CD14-positive monocyte (primary cell): ENCODE measurements at regions not wholly inside any gene's neighbourhood (a gene's known extent, or its start where the extent isn't known, plus 50 kb on each side); places are given as distances from the start of the nearest gene placed in this dataset.
"Not testable (repeated sequence)": the region's sequence is repeated elsewhere in the genome, so short reads cannot be mapped to it uniquely, and the experiment has no call there.

ENCODE experiments used
- DNase-seq, 3 donors: peaks; one replicate each; pipeline ENCODE4 v3.0.0-alpha.2; 2011 to 2022
- H2AFZ ChIP-seq: 2 replicates; pipeline ENCODE4 v1.6.0; 2012; ENCODE audit warnings: mild to moderate bottlenecking, low read depth, low read length, inconsistent platforms; ENCODE audit not compliant: insufficient read depth, poor library complexity, severe bottlenecking
- H3K27ac ChIP-seq, 2 donors: 1 replicate in 1 of 2; 2 replicates in 1 of 2; pipeline ENCODE4 v1.5.1; 2012 to 2013; ENCODE audit warnings: low read length in 2 of 2, control low read depth in 1 of 2, inconsistent platforms in 1 of 2, low read depth in 1 of 2, mild to moderate bottlenecking in 1 of 2
- H3K27me3 ChIP-seq, 2 donors: one replicate each; pipeline versions ENCODE4 v1.6.0 to v1.6.1; 2011 to 2013; ENCODE audit warnings: low read length in 2 of 2; ENCODE audit not compliant: control insufficient read depth in 2 of 2, insufficient read depth in 2 of 2
- H3K36me3 ChIP-seq, 2 donors: replicated peaks in 1 of 2; 1 replicate in 1 of 2; 2 replicates in 1 of 2; pipeline versions ENCODE4 v1.5.1 to v1.6.1; 2012 to 2013; ENCODE audit warnings: low read length in 2 of 2, control low read depth in 1 of 2, inconsistent platforms in 1 of 2, mild to moderate bottlenecking in 1 of 2; ENCODE audit not compliant: insufficient read depth in 2 of 2, control insufficient read depth in 1 of 2
- H3K4me1 ChIP-seq, 2 donors: 1 replicate in 1 of 2; 2 replicates in 1 of 2; pipeline versions ENCODE4 v1.5.1 to v1.6.1; 2012 to 2013; ENCODE audit warnings: low read length in 2 of 2, control low read depth in 1 of 2, inconsistent platforms in 1 of 2, mild to moderate bottlenecking in 1 of 2, moderate library complexity in 1 of 2; ENCODE audit not compliant: insufficient read depth in 2 of 2, control insufficient read depth in 1 of 2
- H3K4me2 ChIP-seq: replicated peaks from 2 replicates; pipeline ENCODE3; 2012; ENCODE audit warnings: low read length, moderate library complexity, mild to moderate bottlenecking; ENCODE audit not compliant: poor library complexity, severe bottlenecking; ENCODE audit errors: extremely low read depth
- H3K4me3 ChIP-seq, 3 experiments: fragments of 200-600 bp in 1 of 3; sonication (generic) in 1 of 3; replicated peaks in 1 of 3; 1 replicate in 2 of 3; 2 replicates in 1 of 3; pipeline ENCODE4 v1.5.1; 2011 to 2013; ENCODE audit warnings: low read length in 3 of 3, mild to moderate bottlenecking in 3 of 3, control low read depth in 2 of 3, low read depth in 2 of 3, inconsistent platforms in 1 of 3, moderate library complexity in 1 of 3
- H3K79me2 ChIP-seq: 2 replicates; pipeline ENCODE4 v1.6.0; 2012; ENCODE audit warnings: mild to moderate bottlenecking, control low read depth, inconsistent platforms, low read length, moderate library complexity; ENCODE audit not compliant: insufficient read depth
- H3K9ac ChIP-seq: 2 replicates; pipeline ENCODE4 v1.6.0; 2017; ENCODE audit warnings: low read length, mild to moderate bottlenecking; ENCODE audit not compliant: insufficient read depth, poor library complexity, severe bottlenecking
- H3K9me3 ChIP-seq, 2 donors: replicated peaks in 1 of 2; 1 replicate in 1 of 2; 2 replicates in 1 of 2; pipeline versions ENCODE4 v1.5.1 to v1.6.1; 2012 to 2013; ENCODE audit warnings: low read length in 2 of 2, control low read depth in 1 of 2; ENCODE audit not compliant: control insufficient read depth in 1 of 2, insufficient read depth in 1 of 2
- H4K20me1 ChIP-seq: 2 replicates; pipeline ENCODE4 v1.6.0; 2012; ENCODE audit warnings: mild to moderate bottlenecking, low read length, control low read depth, moderate library complexity; ENCODE audit not compliant: insufficient read depth
- H3K27ac Mint-ChIP-seq, 7 donors: one replicate each; pipeline ENCODE4 v1.8.0; 2020; ENCODE audit warnings: mild to moderate bottlenecking in 7 of 7, mixed read lengths in 7 of 7, moderate library complexity in 6 of 7, inconsistent platforms in 2 of 7
- H3K27me3 Mint-ChIP-seq, 3 donors: one replicate each; pipeline ENCODE4 v1.8.0; 2021 to 2022; ENCODE audit warnings: low read depth in 3 of 3, mild to moderate bottlenecking in 3 of 3, mixed read lengths in 3 of 3, moderate library complexity in 3 of 3, inconsistent platforms in 1 of 3
- H3K36me3 Mint-ChIP-seq, 2 donors: one replicate each; pipeline ENCODE4 v1.8.0; 2020; ENCODE audit warnings: mixed read lengths in 2 of 2, inconsistent platforms in 1 of 2, mild to moderate bottlenecking in 1 of 2
- H3K4me1 Mint-ChIP-seq: one replicate; pipeline ENCODE4 v1.8.0; 2020; ENCODE audit warnings: mild to moderate bottlenecking, mixed read lengths
- H3K4me3 Mint-ChIP-seq, 2 donors: one replicate each; pipeline ENCODE4 v1.8.0; 2020; ENCODE audit warnings: mild to moderate bottlenecking in 2 of 2, mixed read lengths in 2 of 2, moderate library complexity in 1 of 2
- H3K9me3 Mint-ChIP-seq, 7 donors: one replicate each; pipeline ENCODE4 v1.8.0; 2020 to 2022; ENCODE audit warnings: mixed read lengths in 7 of 7, mild to moderate bottlenecking in 6 of 7, moderate library complexity in 6 of 7, inconsistent platforms in 2 of 7
- WGBS: methylation state at CpG from one replicate; pipeline ENCODE4 v1.1.5; 2013; ENCODE audit warnings: missing lambda C conversion rate; ENCODE audit not compliant: insufficient coverage; 5-methylcytosine and 5-hydroxymethylcytosine counted together
- intact Hi-C, 2 donors: fragments of 100-400 bp; cut with micrococcal nuclease; formaldehyde crosslinking; loops; one replicate each; pipeline versions ENCODE4 v1.15.0 to v1.15.1; 2023

- DNase-seq, H3K4me2 ChIP-seq, H3K36me3 ChIP-seq, H3K9me3 Mint-ChIP-seq, H3K27me3 Mint-ChIP-seq, H2AFZ ChIP-seq, H3K79me2 ChIP-seq, H3K4me3 ChIP-seq, H4K20me1 ChIP-seq, intact Hi-C loops, H3K4me1 Mint-ChIP-seq, H3K9ac ChIP-seq, H3K4me1 ChIP-seq, H3K36me3 Mint-ChIP-seq, H3K27me3 ChIP-seq, H3K4me3 Mint-ChIP-seq, H3K27ac ChIP-seq, H3K9me3 ChIP-seq: not testable (repeated sequence)
- peak overlapping the region in 1 of 7 donors; percentile 66 for H3K27ac Mint-ChIP-seq
- WGBS: no CpG with 5 or more reads among the region's 16 CpGs
Measured at GRCh38 chr9:41285744-41286143, 96.6 kb upstream of the ZNG1F start.

GRCh38 chr9:41280299-41281238, 91.5 kb upstream of the ZNG1F start:
- H3K79me2 ChIP-seq, H3K27me3 Mint-ChIP-seq, H3K4me2 ChIP-seq, H3K4me3 Mint-ChIP-seq, H4K20me1 ChIP-seq, H3K4me1 Mint-ChIP-seq, H3K36me3 Mint-ChIP-seq, H3K27ac ChIP-seq, H3K4me3 ChIP-seq, H2AFZ ChIP-seq, intact Hi-C loops, H3K27me3 ChIP-seq, H3K9ac ChIP-seq, H3K36me3 ChIP-seq, H3K9me3 Mint-ChIP-seq, H3K9me3 ChIP-seq, H3K27ac Mint-ChIP-seq, H3K4me1 ChIP-seq, DNase-seq: not testable (repeated sequence)
- no CpG with 5 or more reads among the region's 31 CpGs for WGBS

GRCh38 chr9:41279437-41279836, 90.3 kb upstream of the ZNG1F start:
- DNase-seq, H3K79me2 ChIP-seq, intact Hi-C loops, H3K36me3 ChIP-seq, H3K27me3 Mint-ChIP-seq, H3K4me1 ChIP-seq, H3K27ac ChIP-seq, H3K27me3 ChIP-seq, H3K9me3 Mint-ChIP-seq, H3K4me1 Mint-ChIP-seq, H3K36me3 Mint-ChIP-seq, H4K20me1 ChIP-seq, H3K4me3 ChIP-seq, H3K4me2 ChIP-seq, H3K27ac Mint-ChIP-seq, H2AFZ ChIP-seq, H3K9ac ChIP-seq, H3K9me3 ChIP-seq, H3K4me3 Mint-ChIP-seq: not testable (repeated sequence)
- WGBS: no CpG with 5 or more reads among the region's 13 CpGs

- H3K36me3 ChIP-seq, H3K79me2 ChIP-seq, H3K4me2 ChIP-seq, intact Hi-C loops, H3K4me3 ChIP-seq, H3K27ac Mint-ChIP-seq, H3K36me3 Mint-ChIP-seq, H3K27me3 Mint-ChIP-seq, H3K4me1 Mint-ChIP-seq, H4K20me1 ChIP-seq, H2AFZ ChIP-seq, H3K4me3 Mint-ChIP-seq, H3K9me3 ChIP-seq, H3K4me1 ChIP-seq, H3K27ac ChIP-seq, H3K27me3 ChIP-seq, DNase-seq, H3K9ac ChIP-seq, H3K9me3 Mint-ChIP-seq: not testable (repeated sequence)
- no CpG with 5 or more reads among the region's 6 CpGs for WGBS
Measured at GRCh38 chr9:41279033-41279432, 89.9 kb upstream of the ZNG1F start.
